ENCODE measurements at regions not wholly inside any gene's neighbourhood (a gene's known extent, or its start where the extent isn't known, plus 50 kb on each side); places are given as distances from the start of the nearest gene placed in this dataset.
"Not testable (repeated sequence)": the region's sequence is repeated elsewhere in the genome, so short reads cannot be mapped to it uniquely, and the experiment has no call there.

GRCh38 chr1:223895950-223896349 is 50.2 kb upstream of the TP53BP2 start:
- H3K36me3 Mint-ChIP-seq; ATAC-seq (replicated peaks); H3K4me1 Mint-ChIP-seq; H3K4me3 Mint-ChIP-seq; H3K27ac Mint-ChIP-seq; H3K27me3 Mint-ChIP-seq; DNase-seq; H3K9me3 Mint-ChIP-seq: not testable (repeated sequence)
